SK-N-SH (cell line): ENCODE measurements at regions not wholly inside any gene's neighbourhood (a gene's known extent, or its start where the extent isn't known, plus 50 kb on each side); places are given as distances from the start of the nearest gene placed in this dataset.

ENCODE experiments used
- CTCF ChIA-PET: fragments of 300-600, 350-600 bp; formaldehyde crosslinking; extraction: SDS; loops from one replicate; lab custom pipeline; 2021; lab: Yijun Ruan, JAX
- POLR2A ChIA-PET: fragments of 350-600 bp; sonication (Branson Sonifier 250); formaldehyde crosslinking; extraction: SDS; loops from one replicate; lab custom pipeline; 2020; ENCODE audit warnings: antibody characterized with exemption, inconsistent platforms; lab: Yijun Ruan, JAX
- DNase-seq: peaks from one replicate; pipeline ENCODE4 v3.0.0; 2012
- H2AFZ ChIP-seq: fragments of 200-600 bp; sonication (generic); 2 replicates; pipeline ENCODE4 v1.8.1; 2016; ENCODE audit warnings: antibody characterized with exemption, mild to moderate bottlenecking, low read depth
- H3F3A ChIP-seq: fragments of 200-600 bp; sonication (generic); replicated peaks from 2 replicates; pipeline ENCODE3; 2016; ENCODE audit warnings: antibody characterized with exemption, mild to moderate bottlenecking; ENCODE audit not compliant: insufficient read depth
- H3K27ac ChIP-seq, 2 experiments: fragments of 200-500 bp in 1 of 2; fragments of 200-600 bp in 1 of 2; sonication (Bioruptor generic) in 1 of 2; sonication (generic), shearing (Covaris generic) in 1 of 2; 2 replicates each; pipeline versions ENCODE4 v1.5.1 to v1.6.1; 2014 to 2016; ENCODE audit warnings: low read depth in 2 of 2, inconsistent platforms in 1 of 2, low read length in 1 of 2, mild to moderate bottlenecking in 1 of 2, mixed read lengths in 1 of 2
- H3K27me3 ChIP-seq: fragments of 200-600 bp; sonication (generic), shearing (Covaris generic); 2 replicates; pipeline ENCODE4 v1.6.1; 2016; ENCODE audit warnings: mixed run types; ENCODE audit not compliant: insufficient read depth
- H3K36me3 ChIP-seq, 2 experiments: fragments of 200-500 bp in 1 of 2; fragments of 200-600 bp in 1 of 2; sonication (Bioruptor generic) in 1 of 2; sonication (generic) in 1 of 2; replicated peaks in 1 of 2; 2 replicates each; pipeline versions ENCODE3 to v1.5.1; 2014 to 2016; ENCODE audit warnings: low read length in 1 of 2, mild to moderate bottlenecking in 1 of 2; ENCODE audit not compliant: insufficient read depth in 2 of 2, control insufficient read depth in 1 of 2
- H3K4me1 ChIP-seq, 2 experiments: fragments of 200-500 bp in 1 of 2; fragments of 200-600 bp in 1 of 2; sonication (Bioruptor generic) in 1 of 2; sonication (generic), shearing (Covaris generic) in 1 of 2; 2 replicates each; pipeline versions ENCODE4 v1.5.1 to v1.6.1; 2014 to 2016; ENCODE audit warnings: low read depth in 1 of 2, low read length in 1 of 2, mixed run types in 1 of 2; ENCODE audit not compliant: insufficient read depth in 2 of 2, control insufficient read depth in 1 of 2
- H3K4me2 ChIP-seq: fragments of 200-600 bp; sonication (generic), shearing (Covaris generic); 2 replicates; pipeline ENCODE4 v1.6.1; 2017; ENCODE audit warnings: mixed run types
- H3K4me3 ChIP-seq, 2 experiments: fragments of 200-500 bp in 1 of 2; fragments of 200-600 bp in 1 of 2; sonication (Bioruptor generic) in 1 of 2; sonication (generic), shearing (Covaris generic) in 1 of 2; 2 replicates each; pipeline versions ENCODE4 v1.5.1 to v1.8.1; 2014 to 2016; ENCODE audit warnings: low read depth in 2 of 2, inconsistent platforms in 1 of 2, low read length in 1 of 2, mild to moderate bottlenecking in 1 of 2, mixed read lengths in 1 of 2, moderate library complexity in 1 of 2
- H3K79me2 ChIP-seq: fragments of 200-600 bp; sonication (generic); 2 replicates; pipeline ENCODE4 v1.8.1; 2017; ENCODE audit warnings: mild to moderate bottlenecking; ENCODE audit not compliant: insufficient read depth
- H3K9ac ChIP-seq: fragments of 200-600 bp; sonication (generic); 2 replicates; pipeline ENCODE4 v1.6.1; 2017; ENCODE audit warnings: mixed run types
- H3K9me2 ChIP-seq: fragments of 200-600 bp; sonication (generic); 2 replicates; pipeline ENCODE4 v1.6.1; 2017; ENCODE audit warnings: mixed run types
- H3K9me3 ChIP-seq: fragments of 200-600 bp; sonication (generic); 2 replicates; pipeline ENCODE4 v1.6.1; 2017; ENCODE audit warnings: mixed run types, mild to moderate bottlenecking, moderate library complexity
- H4K20me1 ChIP-seq: fragments of 200-600 bp; sonication (generic); 2 replicates; pipeline ENCODE4 v1.6.1; 2017; ENCODE audit warnings: mild to moderate bottlenecking, mixed run types; ENCODE audit not compliant: insufficient read depth
- CTCF ChIP-seq: fragments of 200-600 bp; sonication (generic); IDR thresholded peaks from 2 replicates; pipeline ENCODE4 v1.6.1; 2017; ENCODE audit warnings: antibody characterized with exemption, mild to moderate bottlenecking, moderate library complexity
- EZH2phosphoT487 ChIP-seq: fragments of 200-600 bp; sonication (generic); IDR thresholded peaks from 2 replicates; pipeline ENCODE4 v1.6.1; 2017; ENCODE audit warnings: low read depth, mixed run types, mild to moderate bottlenecking, antibody characterized with exemption, moderate library complexity, borderline replicate concordance
- FOSL2 ChIP-seq: IDR thresholded peaks from 2 replicates; pipeline ENCODE4 v1.4.0; 2012; ENCODE audit warnings: low read depth, mild to moderate bottlenecking, moderate library complexity, borderline replicate concordance
- GABPA ChIP-seq: IDR thresholded peaks from 2 replicates; pipeline ENCODE4 v1.4.0; 2012; ENCODE audit warnings: low read depth, mild to moderate bottlenecking
- GATA2 ChIP-seq: sonication (generic); formaldehyde crosslinking; IDR thresholded peaks from 2 replicates; pipeline ENCODE4 v1.5.0; 2020; ENCODE audit warnings: mild to moderate bottlenecking, missing genetic modification reagents
- IRF3 ChIP-seq: fragments of 150-350 bp; IDR thresholded peaks from 2 replicates; pipeline ENCODE4 v1.6.1; 2016; ENCODE audit warnings: mild to moderate bottlenecking, low read depth, low read length
- JUND ChIP-seq: IDR thresholded peaks from 2 replicates; pipeline ENCODE4 v1.4.0; 2012
- MXI1 ChIP-seq: IDR thresholded peaks from 2 replicates; pipeline ENCODE4 v1.6.1; 2012; ENCODE audit warnings: mild to moderate bottlenecking, low read depth, low read length, improper control_type of control experiment
- NFIC ChIP-seq: IDR thresholded peaks from 2 replicates; pipeline ENCODE4 v1.4.0; 2012; ENCODE audit warnings: borderline replicate concordance
- PBX3 ChIP-seq: IDR thresholded peaks from 2 replicates; pipeline ENCODE4; 2012
- POLR2AphosphoS5 ChIP-seq: IDR thresholded peaks from 2 replicates; pipeline ENCODE4 v1.6.1; 2012; ENCODE audit warnings: low read depth, low read length
- RAD21 ChIP-seq: IDR thresholded peaks from 2 replicates; pipeline ENCODE4 v1.6.1; 2012; ENCODE audit warnings: mild to moderate bottlenecking, low read length
- RXRA ChIP-seq: IDR thresholded peaks from 2 replicates; pipeline ENCODE4 v1.4.0; 2012; ENCODE audit warnings: low read depth, mild to moderate bottlenecking, borderline replicate concordance
- TAF1 ChIP-seq: IDR thresholded peaks from 2 replicates; pipeline ENCODE4 v1.6.1; 2012; ENCODE audit warnings: low read depth, mild to moderate bottlenecking, low read length, moderate library complexity, borderline replicate concordance
- TCF12 ChIP-seq: IDR thresholded peaks from 2 replicates; pipeline ENCODE4 v1.4.0; 2012
- TEAD4 ChIP-seq: IDR thresholded peaks from 2 replicates; pipeline ENCODE4 v1.4.0; 2012; ENCODE audit warnings: mild to moderate bottlenecking, borderline replicate concordance; ENCODE audit not compliant: insufficient read depth
- YY1 ChIP-seq: IDR thresholded peaks from 2 replicates; pipeline ENCODE4 v1.4.0; 2012; ENCODE audit warnings: low read depth, mild to moderate bottlenecking
- WGBS: methylation state at CpG from one replicate; pipeline ENCODE4 v1.1.6; 2017; ENCODE audit warnings: low lambda C conversion rate; 5-methylcytosine and 5-hydroxymethylcytosine counted together
- TF ChIP-seq, protein P1 (sequence below): IDR thresholded peaks from 2 replicates; pipeline ENCODE4 v1.4.0; 2012; ENCODE audit warnings: low read depth, borderline replicate concordance
- TF ChIP-seq, protein P2 (sequence below): IDR thresholded peaks from 2 replicates; pipeline ENCODE4 v1.4.0; 2012; ENCODE audit warnings: low read depth, borderline replicate concordance

GRCh38 chr11:120012245-120012644, 125.7 kb downstream of the TRIM29 start:
- H3K27me3 ChIP-seq = peaks cover 7% of the 10 kb centered on the region; the same call in 1 of the 2 replicates
- no peak for TF ChIP-seq TCF12
- TF ChIP-seq, protein P1, sequence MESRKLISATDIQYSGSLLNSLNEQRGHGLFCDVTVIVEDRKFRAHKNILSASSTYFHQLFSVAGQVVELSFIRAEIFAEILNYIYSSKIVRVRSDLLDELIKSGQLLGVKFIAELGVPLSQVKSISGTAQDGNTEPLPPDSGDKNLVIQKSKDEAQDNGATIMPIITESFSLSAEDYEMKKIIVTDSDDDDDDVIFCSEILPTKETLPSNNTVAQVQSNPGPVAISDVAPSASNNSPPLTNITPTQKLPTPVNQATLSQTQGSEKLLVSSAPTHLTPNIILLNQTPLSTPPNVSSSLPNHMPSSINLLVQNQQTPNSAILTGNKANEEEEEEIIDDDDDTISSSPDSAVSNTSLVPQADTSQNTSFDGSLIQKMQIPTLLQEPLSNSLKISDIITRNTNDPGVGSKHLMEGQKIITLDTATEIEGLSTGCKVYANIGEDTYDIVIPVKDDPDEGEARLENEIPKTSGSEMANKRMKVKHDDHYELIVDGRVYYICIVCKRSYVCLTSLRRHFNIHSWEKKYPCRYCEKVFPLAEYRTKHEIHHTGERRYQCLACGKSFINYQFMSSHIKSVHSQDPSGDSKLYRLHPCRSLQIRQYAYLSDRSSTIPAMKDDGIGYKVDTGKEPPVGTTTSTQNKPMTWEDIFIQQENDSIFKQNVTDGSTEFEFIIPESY = no peak
- TF ChIP-seq TEAD4 = no peak
- TF ChIP-seq GATA2 (CRISPR knock-in tag) = no peak
- no peak for TF ChIP-seq CTCF
- TF ChIP-seq POLR2AphosphoS5 = no peak
- TF ChIP-seq JUND = no peak
- TF ChIP-seq YY1 = no peak
- no peak for TF ChIP-seq EZH2phosphoT487
- TF ChIP-seq, protein P2, sequence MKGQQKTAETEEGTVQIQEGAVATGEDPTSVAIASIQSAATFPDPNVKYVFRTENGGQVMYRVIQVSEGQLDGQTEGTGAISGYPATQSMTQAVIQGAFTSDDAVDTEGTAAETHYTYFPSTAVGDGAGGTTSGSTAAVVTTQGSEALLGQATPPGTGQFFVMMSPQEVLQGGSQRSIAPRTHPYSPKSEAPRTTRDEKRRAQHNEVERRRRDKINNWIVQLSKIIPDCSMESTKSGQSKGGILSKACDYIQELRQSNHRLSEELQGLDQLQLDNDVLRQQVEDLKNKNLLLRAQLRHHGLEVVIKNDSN = no peak
- no peak for TF ChIP-seq FOSL2
- TF ChIP-seq MXI1 = no peak
- no peak for TF ChIP-seq GABPA
- H3K4me1 ChIP-seq = peaks cover 0 to 33% of the 10 kb centered on the region in 2 experiments; a peak in 2 of 4 replicates
- no peaks in the 10 kb centered on the region for H3K9me3 ChIP-seq
- no peaks in the 10 kb centered on the region for H3K36me3 ChIP-seq
- H3K9me2 ChIP-seq = no peaks in the 10 kb centered on the region
- H3K4me3 ChIP-seq = no peak overlapping the region
- no peak overlapping the region for H3K27ac ChIP-seq
- no peaks in the 10 kb centered on the region for H3F3A ChIP-seq
- no peak overlapping the region for H3K9ac ChIP-seq
- ChIA-PET CTCF (interaction anchor here (1.0 to 10.7 kb wide), 8 partner anchors 10 to 239 kb away, joined by 3 to 73 read pairs (median 6); no protein-coding TSS in a partner anchor), POLR2A (no interaction called here)
- 24% methylated on average over 2 of the region's 7 CpGs for WGBS
- no peak overlapping the region for H2AFZ ChIP-seq
- no peaks in the 10 kb centered on the region for H4K20me1 ChIP-seq
- H3K4me2 ChIP-seq = no peak overlapping the region
- H3K79me2 ChIP-seq = no peaks in the 10 kb centered on the region
- DNase-seq = no peak

DNA sequence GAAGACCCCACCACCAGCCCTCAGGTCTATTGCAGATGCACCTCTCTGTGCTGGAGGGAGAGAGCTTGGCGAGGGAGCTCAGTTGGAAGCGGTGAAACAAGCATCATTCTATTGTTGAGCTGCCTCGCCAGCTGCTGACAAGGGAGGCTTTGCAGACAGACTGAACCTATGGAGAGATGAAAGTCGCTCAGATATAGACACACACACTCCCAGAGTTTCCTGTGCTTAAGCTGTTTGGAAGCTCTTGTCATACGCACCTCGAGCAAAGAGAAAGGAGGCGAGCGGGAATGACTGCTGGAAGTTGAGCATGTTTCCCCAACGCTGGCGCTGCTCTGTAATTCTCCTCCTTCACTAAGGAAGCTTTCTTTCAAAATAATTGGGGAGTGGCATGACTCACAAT, 126.1 kb downstream of the TRIM29 start:
- Histone ChIP-seq H4K20me1 (no peaks in the 10 kb centered on the region), H3K9ac (no peak overlapping the region), H3K9me2 (no peaks in the 10 kb centered on the region), H2AFZ (no peak overlapping the region), H3K27me3 (0 out of 2 replicates have a peak, but pooled peaks cover 7% of the 10 kb centered on the region), H3K4me3 (no peak overlapping the region), H3K9me3 (no peaks in the 10 kb centered on the region), H3K27ac (no peak overlapping the region), H3K4me1 (peaks cover 0 to 28% of the 10 kb centered on the region in 2 experiments; a peak in 1 of 4 replicates), H3F3A (no peaks in the 10 kb centered on the region), H3K79me2 (no peaks in the 10 kb centered on the region), H3K36me3 (no peaks in the 10 kb centered on the region), H3K4me2 (no peak overlapping the region)
- ChIA-PET POLR2A (no interaction called here), CTCF (interaction anchor here (1.3 to 10.7 kb wide), 5 partner anchors 10 to 238 kb away, joined by 3 to 73 read pairs (median 10); no protein-coding TSS in a partner anchor)
- 70% methylated on average over 10 of the region's 10 CpGs for WGBS
- DNase-seq = no peak
- TF ChIP-seq TAF1 = no peak
- no peak for TF ChIP-seq PBX3
- no peak for TF ChIP-seq POLR2AphosphoS5
- TF ChIP-seq FOSL2 = no peak
- no peak for TF ChIP-seq CTCF
- TF ChIP-seq NFIC = no peak
- no peak for TF ChIP-seq TEAD4
- no peak for TF ChIP-seq RXRA
- no peak for TF ChIP-seq IRF3
- no peak for TF ChIP-seq RAD21
